Upper lobe of left lung (tissue), 6 donors: ENCODE measurements at regions not wholly inside any gene's neighbourhood (a gene's known extent, or its start where the extent isn't known, plus 50 kb on each side); places are given as distances from the start of the nearest gene placed in this dataset.

Experiments used
- ATAC-seq, 2 donors: fragments of 200-7000 bp; cut with Tn5 transposase; one replicate each; pipeline ENCODE4 v1.9.1; 2022; ENCODE audit warnings: mild to moderate bottlenecking in 2 of 2, moderate library complexity in 2 of 2; ENCODE audit not compliant: low FRiP score in 2 of 2
- DNase-seq, 2 donors: peaks; one replicate each; pipeline ENCODE4 v3.0.0-alpha.2; 2019 to 2020
- H3K27ac ChIP-seq, 4 donors: fragments of 200-600 bp; sonication (generic); one replicate each; pipeline ENCODE4 v1.5.1; 2016 to 2019
- H3K27me3 ChIP-seq, 4 donors: fragments of 200-600 bp; sonication (generic); one replicate each; pipeline ENCODE4 v1.5.1; 2017 to 2019
- H3K36me3 ChIP-seq, 4 donors: fragments of 200-600 bp; sonication (generic); one replicate each; pipeline ENCODE4 v1.5.1; 2016 to 2019
- H3K4me1 ChIP-seq, 4 donors: fragments of 200-600 bp; sonication (generic); one replicate each; pipeline ENCODE4 v1.5.1; 2018 to 2019
- H3K4me3 ChIP-seq, 4 donors: fragments of 200-600 bp; sonication (generic); one replicate each; pipeline ENCODE4 v1.5.1; 2017 to 2019; ENCODE audit warnings: mild to moderate bottlenecking in 2 of 4, moderate library complexity in 1 of 4
- H3K9me3 ChIP-seq, 4 donors: fragments of 200-600 bp; sonication (generic); one replicate each; pipeline ENCODE4 v1.5.1; 2018 to 2019
- CTCF ChIP-seq, 6 experiments: fragments of 450-650 bp in 4 of 6; fragments of 200-600 bp in 2 of 6; sonication (generic) in 2 of 6; IDR thresholded peaks; one replicate each; pipeline ENCODE4 v1.5.1; 2016 to 2019; ENCODE audit warnings: antibody characterized with exemption in 6 of 6
- EP300 ChIP-seq, 4 donors: sonication (generic); formaldehyde crosslinking; IDR thresholded peaks; one replicate each; pipeline ENCODE4 v1.5.1; 2017; ENCODE audit warnings: antibody characterized with exemption in 4 of 4, control low read depth in 2 of 4
- POLR2A ChIP-seq, 4 donors: fragments of 450-650 bp; IDR thresholded peaks; one replicate each; pipeline ENCODE4 v1.5.1; 2016 to 2017; ENCODE audit warnings: antibody characterized with exemption in 4 of 4, mild to moderate bottlenecking in 2 of 4
- POLR2AphosphoS5 ChIP-seq, 2 donors: sonication (generic); formaldehyde crosslinking; IDR thresholded peaks; one replicate each; pipeline ENCODE4 v1.5.1; 2017; ENCODE audit warnings: antibody characterized with exemption in 2 of 2
- WGBS, 2 donors: methylation state at CpG; one replicate each; pipeline ENCODE4 v1.1.5; 2017 to 2018; 5-methylcytosine and 5-hydroxymethylcytosine counted together
- donor health status: DM: no; HTN: no; CAD: no; lungs with moderate emphysema.
- donor health status: DM: no; HTN: yes; CAD: no; lungs with severe emphysema.

DNA sequence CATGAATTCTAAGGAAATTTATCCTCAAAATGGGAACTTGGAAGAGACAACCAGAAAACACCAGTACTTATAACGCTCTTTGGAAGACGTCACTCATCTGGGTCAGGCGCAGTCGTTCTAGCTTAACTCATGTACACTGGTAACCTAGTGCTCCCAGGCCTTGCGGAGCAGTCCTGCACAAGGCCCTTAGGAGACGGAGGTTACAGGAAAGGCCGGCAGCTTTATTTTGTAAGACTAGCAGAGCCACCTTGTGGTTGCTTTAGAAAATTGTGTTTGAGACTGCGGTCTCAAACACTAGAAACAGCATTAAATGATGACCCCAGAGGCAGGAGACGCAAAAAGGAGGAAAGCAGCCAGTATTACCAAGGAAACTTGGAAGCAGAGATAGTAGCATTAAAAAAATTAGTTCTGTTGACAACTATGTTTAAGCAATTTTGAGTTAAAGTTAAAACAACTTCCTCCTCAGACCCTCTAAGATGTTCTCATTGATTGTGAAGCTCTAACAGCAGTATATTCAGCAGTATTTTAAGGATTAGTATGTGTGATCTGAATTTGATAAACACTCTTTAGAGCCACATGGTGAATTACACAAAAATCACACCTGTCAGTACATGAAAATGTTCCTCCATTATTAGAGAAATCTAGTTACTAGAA lies 141.9 kb upstream of the C2CD4B start:
- Histone ChIP-seq H3K36me3 (no peaks in the 10 kb centered on the region), H3K27ac (no peak overlapping the region), H3K4me3 (no peak overlapping the region), H3K9me3 (no peaks in the 10 kb centered on the region), H3K4me1 (peaks cover 0 to 9% (median 6%) of the 10 kb centered on the region in 4 donors), H3K27me3 (no peaks in the 10 kb centered on the region)
- DNase-seq (peak in 1 of 2 donors; percentile 76), ATAC-seq (peak; percentile 82 to 83)
- WGBS, 2 donors: 14 to 31% methylated on average over 9 of the region's 9 CpGs
- TF ChIP-seq CTCF (IDR thresholded peaks at IDR 0.05) (peak; percentile 36 to 70 (median 60)), POLR2AphosphoS5 (IDR thresholded peaks at IDR 0.05) (no peak)

GRCh38 chr15:62307551-62307950 lies 142.5 kb upstream of the C2CD4B start:
- TF ChIP-seq POLR2AphosphoS5 (IDR thresholded peaks at IDR 0.05): no peak
- no peak for TF ChIP-seq CTCF (IDR thresholded peaks at IDR 0.05)
- no peak for TF ChIP-seq POLR2A (IDR thresholded peaks at IDR 0.05)
- no peak for TF ChIP-seq EP300 (IDR thresholded peaks at IDR 0.05)
- Histone ChIP-seq H3K9me3 (no peaks in the 10 kb centered on the region), H3K4me3 (no peak overlapping the region), H3K4me1 (peaks cover 0 to 8% (median 6%) of the 10 kb centered on the region in 4 donors), H3K36me3 (no peaks in the 10 kb centered on the region), H3K27ac (no peak overlapping the region), H3K27me3 (no peaks in the 10 kb centered on the region)
- DNase-seq: no peak
- ATAC-seq: no peak
- 95 to 100% methylated on average over 2 of the region's 2 CpGs for WGBS, 2 donors

DNA sequence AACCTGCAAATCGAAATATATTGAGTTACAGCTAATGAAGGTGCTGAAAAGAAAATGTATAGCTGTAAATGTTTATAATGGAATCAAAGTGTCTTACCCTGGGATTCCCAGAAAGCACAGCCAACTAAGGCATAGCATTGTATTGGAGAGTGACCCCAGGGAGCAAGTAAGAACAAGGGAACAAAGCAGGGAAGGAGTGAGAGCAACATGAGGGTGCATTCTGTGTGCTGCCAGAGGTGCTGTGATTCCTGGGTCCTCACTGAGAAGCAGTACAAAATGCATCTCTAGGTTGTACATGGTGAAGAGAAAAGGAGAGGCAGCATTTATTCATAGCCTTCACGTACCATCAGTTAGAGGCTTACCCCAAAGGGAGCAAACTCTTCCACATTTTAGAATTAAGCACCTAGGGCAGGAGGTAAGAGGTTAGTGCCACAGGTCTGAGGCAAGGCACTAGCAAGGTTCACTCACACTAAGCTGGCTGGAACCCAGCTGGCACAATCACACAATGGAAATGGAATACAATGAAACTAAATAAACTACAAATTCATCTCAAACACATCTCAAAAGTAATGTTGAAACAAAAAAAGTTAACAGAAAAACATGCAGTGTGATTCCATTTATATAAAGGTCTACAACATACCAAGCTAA lies 151.5 kb upstream of the C2CD4B start:
- Histone ChIP-seq H3K4me1 (no peaks in the 10 kb centered on the region), H3K4me3 (no peak overlapping the region), H3K27me3 (no peaks in the 10 kb centered on the region), H3K27ac (no peak overlapping the region), H3K9me3 (no peaks in the 10 kb centered on the region), H3K36me3 (no peaks in the 10 kb centered on the region)
- 80 to 90% methylated on average over 2 of the region's 2 CpGs for WGBS, 2 donors
- TF ChIP-seq POLR2A (IDR thresholded peaks at IDR 0.05) (no peak), POLR2AphosphoS5 (IDR thresholded peaks at IDR 0.05) (no peak), CTCF (IDR thresholded peaks at IDR 0.05) (no peak), EP300 (IDR thresholded peaks at IDR 0.05) (no peak)
- ATAC-seq: no peak
- no peak for DNase-seq

- Histone ChIP-seq H3K27ac (no peak overlapping the region), H3K4me3 (no peak overlapping the region), H3K27me3 (no peaks in the 10 kb centered on the region), H3K36me3 (no peaks in the 10 kb centered on the region), H3K4me1 (no peaks in the 10 kb centered on the region), H3K9me3 (no peaks in the 10 kb centered on the region)
- DNase-seq: no peak
- no peak for ATAC-seq
- no peak for TF ChIP-seq POLR2A (IDR thresholded peaks at IDR 0.05)
- TF ChIP-seq EP300 (IDR thresholded peaks at IDR 0.05): no peak
- TF ChIP-seq POLR2AphosphoS5 (IDR thresholded peaks at IDR 0.05): no peak
- no peak for TF ChIP-seq CTCF (IDR thresholded peaks at IDR 0.05)
- 65 to 77% methylated on average over 2 of the region's 2 CpGs for WGBS, 2 donors
Measured at GRCh38 chr15:62320259-62320658, 155.2 kb upstream of the C2CD4B start.
